Motor neuron (in vitro differentiated cells): ENCODE measurements at regions not wholly inside any gene's neighbourhood (a gene's known extent, or its start where the extent isn't known, plus 50 kb on each side); places are given as distances from the start of the nearest gene placed in this dataset.

Experiments used
- ATAC-seq, 8 experiments: fragments of 200-7000 bp; cut with Tn5 transposase; replicated peaks in 6 of 8; 2 replicates each; pipeline ENCODE4 v1.8.0; 2021; ENCODE audit warnings: mild to moderate bottlenecking in 8 of 8, moderate library complexity in 8 of 8
- H3K27ac ChIP-seq, 2 donors: fragments of 250-450 bp; sonication (Bioruptor Pico); 2 replicates each; pipeline ENCODE4 v1.9.0; 2021; ENCODE audit warnings: antibody characterized with exemption in 2 of 2, mild to moderate bottlenecking in 2 of 2, moderate library complexity in 1 of 2
- H3K4me1 ChIP-seq, 2 donors: fragments of 250-450 bp; sonication (Bioruptor Pico); replicated peaks in 1 of 2; 2 replicates each; pipeline ENCODE4 v1.6.1; 2021; ENCODE audit warnings: antibody characterized with exemption in 2 of 2, mild to moderate bottlenecking in 2 of 2, moderate library complexity in 1 of 2
- H3K4me3 ChIP-seq, 5 donors: fragments of 250-450 bp; sonication (Bioruptor Pico); 2 replicates each; pipeline ENCODE4 v1.9.0; 2021; ENCODE audit warnings: antibody characterized with exemption in 5 of 5, mild to moderate bottlenecking in 5 of 5, moderate library complexity in 4 of 5
- WGBS, 10 experiments: fragments of 450-650 bp; shearing (Covaris generic); methylation state at CpG; one replicate each; pipeline ENCODE4 v1.0.0; 2022; 5-methylcytosine and 5-hydroxymethylcytosine counted together
- in situ Hi-C, 9 experiments: fragments of 400-800 bp; cut with MboI; loops; one replicate each; pipeline ENCODE4 v1.15.0; 2021; ENCODE audit warnings: low sequenced_read_pairs in 9 of 9, low pct_unique_long_range_greater_than_20kb in 2 of 9; ENCODE audit not compliant: unreplicated experiment in 9 of 9

DNA sequence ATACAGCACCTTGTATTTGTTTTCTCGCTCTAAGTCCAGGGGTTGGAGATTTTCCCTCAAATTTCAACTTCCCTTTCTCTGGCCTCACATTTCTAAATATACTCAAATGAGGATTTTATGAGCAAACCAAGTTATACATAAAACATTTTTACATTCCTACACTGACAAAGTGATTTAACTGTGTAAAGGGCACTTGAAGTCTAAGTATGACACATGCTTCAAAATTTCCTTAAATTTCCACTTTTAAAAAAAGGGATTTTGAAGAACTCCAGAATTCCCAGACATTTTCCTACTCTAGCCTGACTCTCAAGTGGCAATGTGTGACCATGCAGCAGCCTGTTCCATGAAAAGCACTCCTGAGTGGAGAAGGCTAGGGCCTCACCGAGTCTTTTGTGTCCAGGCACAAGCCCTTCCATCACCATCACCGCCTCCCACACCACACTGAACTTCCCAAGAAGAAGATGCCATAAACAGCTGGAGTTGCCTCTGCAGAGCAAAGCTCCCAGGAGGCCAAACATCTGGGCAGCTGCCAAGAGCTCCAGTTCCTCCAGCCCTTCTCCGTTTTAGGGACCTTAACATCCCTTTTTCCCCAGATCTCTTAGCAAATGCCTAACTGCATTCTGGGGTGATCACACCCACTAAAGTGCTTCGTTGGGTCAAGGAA is 68.9 kb downstream of the NCR2 start:
- 14 to 100% (median 48%) methylated on average over 1 to 5 of the region's 5 CpGs; no CpG with 5 or more reads in 1 of the 10 experiments for WGBS, 10 experiments
- in situ Hi-C loops: loop anchor here in 1 of 9 experiments (25.0 kb wide), 1 partner anchor 183 kb away; no protein-coding TSS in a partner anchor
- no peak for ATAC-seq
- H3K4me1 ChIP-seq: no peaks in the 10 kb centered on the region
- H3K4me3 ChIP-seq: no peak overlapping the region
- H3K27ac ChIP-seq: no peak overlapping the region

DNA sequence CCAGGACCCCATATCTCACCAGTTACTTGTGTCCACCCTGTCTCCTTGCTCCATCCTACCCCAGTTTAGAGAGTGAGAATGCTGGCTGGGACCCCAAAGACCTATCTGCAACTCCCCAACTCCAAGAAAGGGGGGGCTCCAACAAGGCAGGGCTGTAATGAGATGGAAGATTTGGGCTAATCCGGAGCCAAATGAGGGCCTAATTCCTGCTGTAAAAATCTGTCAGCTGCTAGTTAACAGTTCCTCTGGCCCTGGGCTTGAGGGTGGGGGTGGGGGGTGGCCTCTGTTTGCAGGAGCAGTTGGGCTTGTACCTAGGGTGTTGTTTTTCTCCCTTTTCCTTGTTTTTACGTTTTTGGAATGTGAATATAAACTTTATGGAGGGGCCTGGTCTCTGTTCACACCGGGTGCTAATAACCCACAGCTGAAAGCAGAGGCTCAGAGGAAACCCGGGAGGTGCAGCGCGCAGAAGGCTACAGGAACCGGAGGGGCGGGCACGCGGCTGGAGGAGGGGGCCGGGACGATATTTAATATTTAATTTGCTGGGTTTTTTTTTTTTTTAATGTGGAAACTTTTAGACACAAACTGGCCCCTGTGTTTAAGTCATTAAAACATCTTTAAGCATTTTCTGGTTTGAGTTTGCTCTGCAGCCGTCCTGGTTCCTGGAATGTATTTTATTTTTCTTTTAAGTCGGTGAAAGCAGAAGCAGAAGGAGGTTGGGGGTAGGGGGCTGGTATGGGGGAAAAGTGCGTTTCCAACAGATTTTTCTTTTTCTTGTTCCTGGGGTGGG is 70.7 kb downstream of the NCR2 start:
- H3K4me3 ChIP-seq: no peak overlapping the region
- no peaks in the 10 kb centered on the region for H3K4me1 ChIP-seq
- in situ Hi-C loops: loop anchor here in 1 of 9 experiments (25.0 kb wide), 1 partner anchor 181 kb away; no protein-coding TSS in a partner anchor
- 0 to 20% (median 3%) methylated on average over 1 to 5 of the region's 15 CpGs; no CpG with 5 or more reads in 4 of the 10 experiments for WGBS, 10 experiments
- H3K27ac ChIP-seq: no peak overlapping the region
- no peak for ATAC-seq

DNA sequence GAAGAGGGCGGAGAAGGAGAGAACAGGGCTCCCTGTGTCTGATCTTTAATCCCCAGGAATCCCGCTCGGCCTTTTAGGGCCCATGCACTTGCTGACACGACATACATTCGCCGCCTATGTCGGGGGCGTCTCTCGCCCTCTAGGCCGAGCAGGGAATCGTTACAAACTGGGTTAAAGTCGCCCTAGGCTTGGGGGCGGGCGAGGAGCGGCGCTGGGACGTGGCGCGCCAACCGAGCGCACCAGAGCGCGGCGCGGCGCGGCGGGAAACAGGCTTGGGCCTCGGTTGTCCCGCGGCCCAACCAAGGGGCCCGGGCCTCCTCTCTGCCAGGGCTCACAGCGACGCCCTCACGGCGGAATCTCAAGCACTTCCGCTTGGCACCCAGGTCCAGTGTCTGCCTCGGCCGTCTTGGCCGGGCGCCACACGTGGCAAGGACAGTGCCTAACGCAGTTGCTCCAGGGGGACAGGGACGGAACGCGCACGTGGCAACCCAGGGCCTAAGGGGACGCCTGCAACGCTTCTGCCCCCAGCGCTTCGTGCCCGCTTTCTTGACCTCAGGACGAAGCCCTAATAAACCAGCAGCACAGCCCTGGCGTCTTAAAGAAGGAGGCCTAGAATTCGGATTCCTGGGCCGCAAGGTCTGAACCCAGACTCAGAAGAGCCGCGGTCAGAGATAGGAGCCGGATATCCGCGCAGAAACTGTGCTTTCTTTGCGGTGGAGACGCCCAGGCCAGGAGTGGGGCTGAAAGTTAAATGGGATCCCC is 71.5 kb downstream of the NCR2 start:
- 5 to 81% (median 19%) methylated on average over 1 to 23 of the region's 63 CpGs; no CpG with 5 or more reads in 4 of the 10 experiments for WGBS, 10 experiments
- no peaks in the 10 kb centered on the region for H3K4me1 ChIP-seq
- no peak overlapping the region for H3K27ac ChIP-seq
- in situ Hi-C loops: loop anchor here in 1 of 9 experiments (25.0 kb wide), 1 partner anchor 180 kb away; no protein-coding TSS in a partner anchor
- peak in 1 of 8 experiments; percentile 38 for ATAC-seq
- no peak overlapping the region for H3K4me3 ChIP-seq

DNA sequence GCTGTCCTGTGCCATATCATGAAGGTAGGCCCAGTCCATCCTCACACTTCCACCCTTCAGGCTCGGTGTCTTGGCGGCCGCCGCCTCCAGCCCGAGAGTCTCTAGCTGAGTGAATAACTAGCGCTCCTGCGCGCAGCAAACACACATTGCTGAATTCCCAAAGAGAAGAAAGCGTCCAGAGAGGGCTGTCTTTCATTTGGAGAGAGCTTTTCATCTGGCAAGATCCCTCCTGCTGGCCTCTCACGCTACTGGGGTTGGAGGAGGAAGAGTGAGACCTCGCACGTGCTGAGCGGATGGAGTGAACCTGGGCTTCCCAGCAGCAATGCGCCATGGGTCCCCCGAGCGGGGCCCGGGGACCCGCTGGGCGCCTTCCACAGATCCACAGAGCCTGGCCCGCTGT is 73.2 kb downstream of the NCR2 start:
- ATAC-seq: no peak
- in situ Hi-C loops: loop anchor here in 1 of 9 experiments (25.0 kb wide), 1 partner anchor 179 kb away; no protein-coding TSS in a partner anchor
- no peak overlapping the region for H3K4me3 ChIP-seq
- H3K4me1 ChIP-seq: peaks cover 0 to 11% of the 10 kb centered on the region in 2 donors
- 0 to 88% (median 37%) methylated on average over 1 to 8 of the region's 20 CpGs; no CpG with 5 or more reads in 2 of the 10 experiments for WGBS, 10 experiments
- H3K27ac ChIP-seq: no peak overlapping the region

DNA sequence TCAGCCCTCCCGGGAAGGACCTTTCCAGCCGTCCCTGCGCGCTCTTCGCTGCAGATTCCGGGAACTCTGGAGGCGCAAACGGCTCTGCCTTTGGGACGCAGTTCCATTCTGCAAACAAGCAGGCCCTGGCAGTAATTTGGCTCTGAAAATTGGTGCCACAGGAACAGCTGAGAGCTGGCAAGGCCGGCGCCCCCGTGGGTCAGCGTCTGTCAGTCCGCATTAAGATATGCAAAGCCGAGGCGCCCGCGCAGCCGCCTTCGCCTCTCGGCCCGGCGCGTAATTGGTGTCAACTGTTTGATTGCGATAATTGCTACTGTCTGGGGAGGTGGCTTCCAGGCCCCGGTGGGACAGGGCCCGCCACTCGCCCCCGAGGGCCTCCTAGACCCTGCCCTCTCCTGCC is 73.6 kb downstream of the NCR2 start:
- ATAC-seq: no peak
- in situ Hi-C loops: loop anchor here in 1 of 9 experiments (25.0 kb wide), 1 partner anchor 178 kb away; no protein-coding TSS in a partner anchor
- H3K4me1 ChIP-seq: peaks cover 0 to 11% of the 10 kb centered on the region in 2 donors
- WGBS, 10 experiments: 4 to 94% (median 16%) methylated on average over 1 to 8 of the region's 29 CpGs; no CpG with 5 or more reads in 5 of the 10 experiments
- H3K27ac ChIP-seq: no peak overlapping the region
- no peak overlapping the region for H3K4me3 ChIP-seq

DNA sequence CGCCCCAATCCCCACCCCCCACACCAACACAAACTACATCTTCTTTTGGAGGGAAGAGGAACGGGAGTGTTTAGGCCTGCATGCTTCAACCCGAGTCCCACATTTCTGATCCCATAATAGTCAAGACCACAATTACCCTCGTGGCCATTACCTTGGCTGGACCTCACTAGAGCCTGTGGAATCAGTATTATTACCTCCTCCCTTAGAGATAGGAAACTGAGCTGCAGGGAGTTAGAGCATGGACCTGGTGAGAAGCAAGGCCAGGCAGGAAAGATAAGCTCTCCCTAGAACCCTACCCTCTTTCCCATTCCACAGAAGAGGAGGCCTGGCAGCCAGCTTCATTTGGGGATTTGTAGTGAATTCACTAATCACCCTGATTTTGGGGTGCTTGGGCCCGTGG is 74.1 kb downstream of the NCR2 start:
- H3K27ac ChIP-seq: no peak overlapping the region
- H3K4me1 ChIP-seq: peaks cover 0 to 11% of the 10 kb centered on the region in 2 donors
- 0 to 38% (median 19%) methylated on average over 1 to 3 of the region's 5 CpGs; no CpG with 5 or more reads in 5 of the 10 experiments for WGBS, 10 experiments
- no peak for ATAC-seq
- in situ Hi-C loops: loop anchor here in 1 of 9 experiments (25.0 kb wide), 1 partner anchor 178 kb away; no protein-coding TSS in a partner anchor
- no peak overlapping the region for H3K4me3 ChIP-seq

DNA sequence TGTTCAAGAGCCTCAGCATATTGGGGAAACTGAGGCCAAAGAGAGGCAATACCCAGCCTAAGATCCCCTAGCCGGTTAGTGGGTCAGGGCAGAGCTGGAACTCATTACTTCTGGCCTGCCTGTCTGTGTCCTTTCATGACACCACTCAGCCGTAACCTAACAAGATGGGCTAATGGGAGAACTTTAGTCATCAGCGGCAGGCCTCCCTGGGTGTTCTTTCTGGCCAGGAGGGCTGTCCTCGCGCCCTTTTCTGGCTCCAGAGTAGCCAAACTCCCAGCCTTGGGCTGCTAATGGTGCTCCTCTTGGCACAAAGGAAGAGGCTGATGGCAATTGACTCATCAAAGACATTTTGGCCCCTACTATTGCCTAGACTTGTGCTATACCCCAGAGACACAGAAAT is 76.6 kb downstream of the NCR2 start:
- H3K4me1 ChIP-seq: peaks cover 0 to 19% of the 10 kb centered on the region in 2 donors
- in situ Hi-C loops: loop anchor here in 1 of 9 experiments (25.0 kb wide), 1 partner anchor 175 kb away; no protein-coding TSS in a partner anchor
- no peak overlapping the region for H3K27ac ChIP-seq
- no peak for ATAC-seq
- 0 to 100% (median 51%) methylated on average over 1 to 5 of the region's 5 CpGs; no CpG with 5 or more reads in 3 of the 10 experiments for WGBS, 10 experiments
- no peak overlapping the region for H3K4me3 ChIP-seq

DNA sequence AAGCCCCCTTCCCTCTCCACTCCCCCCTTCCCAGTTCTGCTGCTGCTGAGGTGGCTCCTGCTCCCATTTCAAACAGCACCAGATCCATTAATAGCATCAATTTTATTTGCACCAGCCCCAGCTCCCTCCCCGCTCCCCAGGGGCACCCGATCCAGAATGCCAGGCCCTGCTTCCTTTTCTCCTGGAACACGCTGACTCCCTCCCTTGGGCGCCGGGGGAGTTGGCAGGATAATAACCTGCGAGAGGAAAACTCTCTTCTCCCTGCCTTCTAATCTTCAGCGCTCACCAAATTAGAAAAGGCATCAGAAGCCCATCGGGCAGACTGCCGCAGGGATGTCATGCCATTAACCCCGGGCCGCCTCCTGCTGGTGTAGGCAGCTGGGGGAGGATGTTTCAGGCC is 77.8 kb downstream of the NCR2 start:
- H3K4me1 ChIP-seq: peaks cover 0 to 19% of the 10 kb centered on the region in 2 donors
- ATAC-seq: no peak
- H3K4me3 ChIP-seq: no peak overlapping the region
- in situ Hi-C loops: loop anchor here in 1 of 9 experiments (25.0 kb wide), 1 partner anchor 174 kb away; no protein-coding TSS in a partner anchor
- WGBS, 10 experiments: 22 to 27% methylated on average over 2 to 6 of the region's 11 CpGs; no CpG with 5 or more reads in 8 of the 10 experiments
- no peak overlapping the region for H3K27ac ChIP-seq

DNA sequence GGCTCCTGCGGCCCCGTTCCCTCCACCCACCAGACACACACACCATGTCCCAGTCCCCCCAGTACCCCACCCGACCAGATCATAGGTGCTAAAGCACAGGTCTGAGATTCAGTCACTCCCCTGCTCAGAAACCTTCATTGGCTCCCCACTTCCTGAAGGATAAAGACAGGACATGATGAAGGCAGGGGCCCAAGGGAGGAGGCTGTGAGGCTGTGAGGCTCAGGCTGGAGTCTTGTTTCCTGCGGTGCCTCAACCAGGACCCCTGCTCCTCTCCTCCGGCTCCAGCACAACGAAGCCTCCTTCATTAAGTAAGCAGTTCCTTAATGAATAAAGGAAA is 81.1 kb downstream of the NCR2 start:
- 0 to 67% (median 38%) methylated on average over 1 to 3 of the region's 6 CpGs; no CpG with 5 or more reads in 5 of the 10 experiments for WGBS, 10 experiments

DNA sequence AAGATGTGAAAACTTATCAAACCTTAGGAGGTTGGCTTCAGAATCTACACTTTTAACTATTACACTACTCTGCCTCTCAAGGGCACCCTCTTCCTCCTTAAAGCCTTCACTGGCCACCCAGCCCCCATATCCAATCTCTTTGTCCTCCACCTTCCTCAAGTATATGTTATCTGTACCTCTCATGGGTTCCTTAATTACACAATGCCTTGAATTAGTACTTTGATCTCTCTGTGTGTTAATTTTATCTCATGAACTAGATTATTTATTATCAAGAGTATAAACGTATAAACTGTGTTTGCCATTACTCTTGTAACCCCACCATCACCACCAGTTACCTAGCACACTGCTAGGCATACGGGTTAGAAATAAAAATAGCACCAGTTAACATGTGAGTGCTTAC is 83.3 kb downstream of the NCR2 start:
- in situ Hi-C loops: loop anchor here in 1 of 9 experiments (25.0 kb wide), 1 partner anchor 169 kb away; no protein-coding TSS in a partner anchor
- ATAC-seq: no peak
- WGBS, 10 experiments: 0 to 100% (median 69%) methylated on average over 1 to 2 of the region's 2 CpGs; no CpG with 5 or more reads in 3 of the 10 experiments

More for the DNA sequence above, 81.1 kb downstream of the NCR2 start:
- H3K27ac ChIP-seq: no peak overlapping the region
- peak in 2 of 8 experiments; percentile 12 to 13 for ATAC-seq
- in situ Hi-C loops: loop anchor here in 1 of 9 experiments (25.0 kb wide), 1 partner anchor 171 kb away; no protein-coding TSS in a partner anchor
- no peak overlapping the region for H3K4me3 ChIP-seq
- peaks cover 0 to 19% of the 10 kb centered on the region in 2 donors for H3K4me1 ChIP-seq

DNA sequence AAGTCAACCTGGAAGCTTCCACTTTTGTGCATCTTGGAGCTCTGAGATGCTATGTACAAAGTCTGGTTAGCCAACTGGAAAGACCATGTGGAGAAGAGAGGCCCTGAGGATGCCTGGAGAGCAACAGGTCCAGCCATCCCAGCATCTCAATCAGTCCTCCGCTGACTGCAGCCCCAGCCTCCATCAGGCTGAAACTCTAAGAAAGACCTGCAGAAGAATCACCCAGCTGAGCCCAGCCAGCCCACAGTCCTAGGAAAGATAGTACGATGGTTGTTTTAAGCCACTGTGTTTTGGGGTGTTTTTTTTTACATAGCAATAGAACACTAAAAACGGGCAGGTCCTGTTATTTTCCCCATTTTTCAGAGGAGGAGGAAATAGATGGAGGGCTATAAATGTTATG is 84.0 kb downstream of the NCR2 start:
- no peak for ATAC-seq
- WGBS, 10 experiments: 35 to 100% (median 60%) methylated on average over 1 to 3 of the region's 3 CpGs; no CpG with 5 or more reads in 3 of the 10 experiments
- in situ Hi-C loops: loop anchor here in 1 of 9 experiments (25.0 kb wide), 1 partner anchor 168 kb away; no protein-coding TSS in a partner anchor

More for the DNA sequence above, 83.3 kb downstream of the NCR2 start:
- no peak overlapping the region for H3K27ac ChIP-seq
- H3K4me3 ChIP-seq: no peak overlapping the region
- peaks cover 0 to 16% of the 10 kb centered on the region in 2 donors for H3K4me1 ChIP-seq

DNA sequence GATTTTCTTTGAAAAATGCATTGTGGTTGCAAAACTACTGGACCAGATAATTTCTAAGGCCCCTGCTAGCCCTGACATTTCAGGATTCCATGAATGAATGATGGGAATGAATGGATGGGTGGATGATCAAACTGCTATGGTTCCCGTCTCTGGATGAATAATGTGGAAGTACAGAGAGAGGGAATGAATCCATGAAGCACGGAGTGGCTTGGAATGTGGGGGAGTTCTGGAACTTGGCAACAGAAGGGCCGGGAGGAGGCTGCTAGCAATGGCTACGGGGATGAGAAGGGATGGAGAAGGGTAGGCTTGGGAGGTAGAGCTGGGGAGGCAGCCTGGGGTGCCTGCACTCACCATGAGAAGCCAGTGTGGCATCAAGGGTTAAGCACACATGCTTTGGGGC is 84.8 kb downstream of the NCR2 start:
- Histone ChIP-seq H3K4me1 (peaks cover 0 to 23% of the 10 kb centered on the region in 2 donors), H3K27ac (no peak overlapping the region), H3K4me3 (no peak overlapping the region)
- WGBS, 10 experiments: 7 to 62% (median 49%) methylated on average over 2 to 4 of the region's 4 CpGs; no CpG with 5 or more reads in 2 of the 10 experiments
- ATAC-seq: no peak
- in situ Hi-C loops: loop anchor here in 2 of 9 experiments (10.0 to 25.0 kb wide), 2 partner anchors 167 to 175 kb away; no protein-coding TSS in a partner anchor

More for the DNA sequence above, 84.0 kb downstream of the NCR2 start:
- Histone ChIP-seq H3K27ac (no peak overlapping the region), H3K4me3 (no peak overlapping the region), H3K4me1 (peaks cover 0 to 21% of the 10 kb centered on the region in 2 donors)
